ENCODE measurements at regions not wholly inside any gene's neighbourhood (a gene's known extent, or its start where the extent isn't known, plus 50 kb on each side); places are given as distances from the start of the nearest gene placed in this dataset.

GRCh38 chr3:135759651-135760050, 205.9 kb upstream of the PPP2R3A start:
- no peak for TF ChIP-seq CTCF (IDR thresholded peaks at IDR 0.05)
- no peak for ATAC-seq (ENCODE audit: low FRiP score)
- no peak for DNase-seq (ENCODE audit: low spot score)

GRCh38 chr3:135760581-135760980, 204.9 kb upstream of the PPP2R3A start:
- no peak for TF ChIP-seq CTCF (IDR thresholded peaks at IDR 0.05)
- no peak for ATAC-seq (ENCODE audit: low FRiP score)

GRCh38 chr3:135762188-135762856, 203.2 kb upstream of the PPP2R3A start:
- ATAC-seq (ENCODE audit: low FRiP score) (no peak), DNase-seq (ENCODE audit: low spot score) (no peak)
- TF ChIP-seq CTCF (IDR thresholded peaks at IDR 0.05), result no peak

More at GRCh38 chr3:135760581-135760980, 204.9 kb upstream of the PPP2R3A start:
- no peak for DNase-seq (ENCODE audit: low spot score)

GRCh38 chr3:135766115-135766514, 199.4 kb upstream of the PPP2R3A start:
- no peak for TF ChIP-seq CTCF (IDR thresholded peaks at IDR 0.05)
- ATAC-seq (ENCODE audit: low FRiP score) (no peak), DNase-seq (ENCODE audit: low spot score) (no peak)

- DNase-seq (ENCODE audit: low spot score), result no peak
- no peak for TF ChIP-seq CTCF (IDR thresholded peaks at IDR 0.05)
- no peak for ATAC-seq (ENCODE audit: low FRiP score)
These were observed 193.8 kb upstream of the PPP2R3A start for GRCh38 chr3:135771760-135772159.

GRCh38 chr3:135779024-135779423, 186.5 kb upstream of the PPP2R3A start:
- no peak for ATAC-seq (ENCODE audit: low FRiP score)
- no peak for TF ChIP-seq CTCF (IDR thresholded peaks at IDR 0.05)
- DNase-seq (ENCODE audit: low spot score), result no peak

GRCh38 chr3:135779590-135780235, 185.8 kb upstream of the PPP2R3A start:
- no peak for DNase-seq (ENCODE audit: low spot score)
- TF ChIP-seq CTCF (IDR thresholded peaks at IDR 0.05), result no peak
- ATAC-seq (ENCODE audit: low FRiP score), result no peak

Data from omental fat pad (tissue), 3 donors.